AG10803 (cell line): ENCODE measurements at regions not wholly inside any gene's neighbourhood (a gene's known extent, or its start where the extent isn't known, plus 50 kb on each side); places are given as distances from the start of the nearest gene placed in this dataset.

Experiments used
- DNase-seq: peaks from one replicate; pipeline ENCODE4 v3.0.0; 2010; ENCODE audit warnings: low read depth
- H3K4me3 ChIP-seq: 2 replicates; pipeline ENCODE4 v1.5.1; 2011; ENCODE audit warnings: mild to moderate bottlenecking, low read length, control low read depth
- CTCF ChIP-seq: conservative IDR thresholded peaks from 2 replicates; pipeline ENCODE4 v1.5.1; 2011; ENCODE audit warnings: mild to moderate bottlenecking, low read length, control low read depth, inconsistent platforms

GRCh38 chr13:65971541-65971940 lies 1258.6 kb downstream of the PCDH9 start:
- H3K4me3 ChIP-seq = no peak overlapping the region
- TF ChIP-seq CTCF = no peak
- no peak for DNase-seq

- H3K4me3 ChIP-seq = no peak overlapping the region
- TF ChIP-seq CTCF = peak; percentile 56
- DNase-seq = peak; percentile 37
Measured at GRCh38 chr13:65966991-65967451, 1263.1 kb downstream of the PCDH9 start.

- peak; percentile 56 for DNase-seq
- no peak for TF ChIP-seq CTCF
- H3K4me3 ChIP-seq = no peak overlapping the region
Measured at GRCh38 chr13:65965501-65965900, 1264.6 kb downstream of the PCDH9 start.

- no peak overlapping the region for H3K4me3 ChIP-seq
- DNase-seq = no peak
- no peak for TF ChIP-seq CTCF
Measured at GRCh38 chr13:65964672-65965071, 1265.5 kb downstream of the PCDH9 start.

GRCh38 chr13:65959305-65959704 lies 1270.8 kb downstream of the PCDH9 start:
- no peak overlapping the region for H3K4me3 ChIP-seq
- TF ChIP-seq CTCF = no peak
- peak; percentile 1 for DNase-seq

- no peak overlapping the region for H3K4me3 ChIP-seq
- TF ChIP-seq CTCF = no peak
- no peak for DNase-seq
Measured at GRCh38 chr13:65946387-65946786, 1283.7 kb downstream of the PCDH9 start.

GRCh38 chr13:65943708-65944107 lies 1286.4 kb downstream of the PCDH9 start:
- no peak for TF ChIP-seq CTCF
- peak; percentile 24 for DNase-seq
- H3K4me3 ChIP-seq = no peak overlapping the region
